Pancreas (tissue), 10 donors: ENCODE measurements at regions not wholly inside any gene's neighbourhood (a gene's known extent, or its start where the extent isn't known, plus 50 kb on each side); places are given as distances from the start of the nearest gene placed in this dataset.

Source experiments
- ATAC-seq, 4 donors: fragments of 200-7000 bp; cut with Tn5 transposase; one replicate each; pipeline versions ENCODE4 v1.8.0 to v1.9.1; 2020; ENCODE audit warnings: mild to moderate bottlenecking in 4 of 4, moderate library complexity in 4 of 4
- DNase-seq, 6 donors: peaks; one replicate each; pipeline ENCODE4 v3.0.0-alpha.2; 2020
- FAIRE-seq: peaks from 2 replicates; lab custom pipeline; 2012; peaks lifted over from hg19 to GRCh38; lab: Jason Lieb, UNC
- H3K27ac ChIP-seq, 4 donors: fragments of 200-600 bp; sonication (generic); 1 replicate in 3 of 4; 2 replicates in 1 of 4; pipeline versions ENCODE4 v1.5.0 to v1.8.0; 2020
- H3K27me3 ChIP-seq, 4 donors: fragments of 200-600 bp; one replicate each; pipeline ENCODE4 v1.8.0; 2021
- H3K36me3 ChIP-seq, 3 donors: fragments of 200-600 bp; sonication (generic) in 1 of 3; one replicate each; pipeline versions ENCODE4 v1.5.0 to v1.8.0; 2020 to 2021
- H3K4me1 ChIP-seq, 3 donors: fragments of 200-600 bp; one replicate each; pipeline ENCODE4 v1.8.0; 2021
- H3K4me3 ChIP-seq, 4 donors: fragments of 200-600 bp; sonication (generic) in 2 of 4; one replicate each; pipeline versions ENCODE4 v1.5.0 to v1.8.0; 2020 to 2021
- H3K9me3 ChIP-seq, 4 donors: fragments of 200-600 bp; one replicate each; pipeline ENCODE4 v1.8.0; 2021
- CTCF ChIP-seq, 4 donors: fragments of 200-600 bp; sonication (generic) in 3 of 4; IDR thresholded peaks; one replicate each; pipeline versions ENCODE4 v1.5.0 to v1.8.0; 2021; ENCODE audit warnings: antibody characterized with exemption in 4 of 4
- WGBS, 2 donors: extraction: QIAGEN DNeasy Blood & Tissue Kit; methylation state at CpG; one replicate each; pipeline ENCODE4 v1.1.7; 2013; 5-methylcytosine and 5-hydroxymethylcytosine counted together
- intact Hi-C, 3 donors: fragments of 100-400 bp; cut with DNase I; formaldehyde crosslinking; loops; one replicate each; pipeline versions ENCODE4 v1.11.1 to v1.14.2; 2022
- donor health status: healthy with polysubstance abuse.
- donor health status: DM: no; HTN: no; CAD: no; lungs with moderate emphysema.
- donor health status: DM: no; HTN: no; CAD: no.
- donor health status: control.
- donor health status: control.
- donor health status: Bipolar disorder and iron deficiency.
- donor health status: DM: yes; HTN: yes; CAD: no.
- donor health status: DM: no; HTN: no; CAD: no.
- donor health status: DM: no; HTN: no; CAD: no.
- donor health status: DM: yes; HTN: yes; CAD: no.

GRCh38 chr4:181140037-181140603 lies 1103.1 kb upstream of the TENM3 start:
- ATAC-seq (no peak), FAIRE-seq (no peak), DNase-seq (no peak)
- intact Hi-C loops, result loop anchor here in 2 of 3 donors (5.0 to 10.0 kb wide), 2 partner anchors 385 to 392 kb away; no protein-coding TSS in a partner anchor
- H3K9me3 ChIP-seq, result no peaks in the 10 kb centered on the region
- no peaks in the 10 kb centered on the region for H3K4me1 ChIP-seq
- no peak for TF ChIP-seq CTCF (IDR thresholded peaks at IDR 0.05)
- WGBS, 2 donors, result 42 to 44% methylated on average over 6 of the region's 6 CpGs
- H3K4me3 ChIP-seq, result no peak overlapping the region
- H3K27ac ChIP-seq, result no peak overlapping the region
- H3K36me3 ChIP-seq, result no peaks in the 10 kb centered on the region
- no peaks in the 10 kb centered on the region for H3K27me3 ChIP-seq

- Histone ChIP-seq H3K27me3 (no peaks in the 10 kb centered on the region), H3K4me3 (no peak overlapping the region), H3K4me1 (no peaks in the 10 kb centered on the region), H3K36me3 (no peaks in the 10 kb centered on the region), H3K27ac (no peak overlapping the region), H3K9me3 (no peaks in the 10 kb centered on the region)
- FAIRE-seq (peak; percentile 96), DNase-seq (peak; percentile 37 to 89 (median 76)), ATAC-seq (peak; percentile 63 to 85 (median 82))
- intact Hi-C loops, result loop anchor here in 2 of 3 donors (5.0 to 10.0 kb wide), 2 partner anchors 381 to 389 kb away; no protein-coding TSS in a partner anchor
- TF ChIP-seq CTCF (IDR thresholded peaks at IDR 0.05), result peak; percentile 76 to 92 (median 87)
- WGBS, 2 donors, result 1 to 2% methylated on average over 7 of the region's 7 CpGs
Observed at GRCh38 chr4:181143250-181143854, 1099.8 kb upstream of the TENM3 start.

- H3K27ac ChIP-seq, result no peak overlapping the region
- no peak overlapping the region for H3K4me3 ChIP-seq
- intact Hi-C loops, result loop anchor here in 1 of 3 donors (10.0 kb wide), 1 partner anchor 379 kb away; no protein-coding TSS in a partner anchor
- DNase-seq (no peak), FAIRE-seq (no peak), ATAC-seq (no peak)
- H3K27me3 ChIP-seq, result no peaks in the 10 kb centered on the region
- no peaks in the 10 kb centered on the region for H3K36me3 ChIP-seq
- H3K9me3 ChIP-seq, result no peaks in the 10 kb centered on the region
- no peaks in the 10 kb centered on the region for H3K4me1 ChIP-seq
- no peak for TF ChIP-seq CTCF (IDR thresholded peaks at IDR 0.05)
- WGBS, 2 donors, result 65 to 78% methylated on average over 1 of the region's 1 CpG
Observed at GRCh38 chr4:181146051-181146450, 1097.2 kb upstream of the TENM3 start.

GRCh38 chr4:181147416-181147951 lies 1095.7 kb upstream of the TENM3 start:
- ATAC-seq (no peak), DNase-seq (no peak), FAIRE-seq (no peak)
- no peak for TF ChIP-seq CTCF (IDR thresholded peaks at IDR 0.05)
- Histone ChIP-seq H3K9me3 (no peaks in the 10 kb centered on the region), H3K27me3 (no peaks in the 10 kb centered on the region), H3K36me3 (no peaks in the 10 kb centered on the region), H3K27ac (no peak overlapping the region), H3K4me1 (no peaks in the 10 kb centered on the region), H3K4me3 (no peak overlapping the region)
- intact Hi-C loops, result loop anchor here in 1 of 3 donors (10.0 kb wide), 1 partner anchor 377 kb away; no protein-coding TSS in a partner anchor
- WGBS, 2 donors, result 77 to 82% methylated on average over 13 of the region's 13 CpGs
